WTC11 (cell line): ENCODE measurements at regions not wholly inside any gene's neighbourhood (a gene's known extent, or its start where the extent isn't known, plus 50 kb on each side); places are given as distances from the start of the nearest gene placed in this dataset.

Experiments
- NFYB ChIP-seq: sonication (generic); formaldehyde crosslinking; conservative IDR thresholded peaks from 2 replicates; pipeline ENCODE4 v1.8.0; 2022; ENCODE audit warnings: low read depth, missing genetic modification reagents
- NR2C2 ChIP-seq: sonication (generic); formaldehyde crosslinking; IDR thresholded peaks from 2 replicates; pipeline ENCODE4 v1.8.0; 2022; ENCODE audit warnings: mild to moderate bottlenecking, missing genetic modification reagents
- STAT6 ChIP-seq: sonication (generic); formaldehyde crosslinking; conservative IDR thresholded peaks from 2 replicates; pipeline ENCODE4 v1.8.1; 2023; ENCODE audit warnings: mild to moderate bottlenecking, low read depth, missing genetic modification reagents, moderate library complexity
- TEAD4 ChIP-seq: sonication (generic); formaldehyde crosslinking; IDR thresholded peaks from 2 replicates; pipeline ENCODE4 v1.8.0; 2022; ENCODE audit warnings: mild to moderate bottlenecking, missing genetic modification reagents
- TP53 ChIP-seq: sonication (generic); formaldehyde crosslinking; IDR thresholded peaks from 2 replicates; pipeline ENCODE4 v1.8.1; 2023; ENCODE audit warnings: mild to moderate bottlenecking, missing genetic modification reagents
- ZNF232 ChIP-seq: sonication (generic); formaldehyde crosslinking; IDR thresholded peaks from 2 replicates; pipeline ENCODE4 v1.8.0; 2022; ENCODE audit warnings: mild to moderate bottlenecking, missing genetic modification reagents
- ZNF423 ChIP-seq: fragments of 250-450 bp; sonication (Bioruptor Pico); IDR thresholded peaks from 2 replicates; pipeline ENCODE4 v2.1.2; 2022; ENCODE audit warnings: mild to moderate bottlenecking, moderate library complexity
- TF ChIP-seq, protein P1 (sequence below): fragments of 200-600 bp; IDR thresholded peaks from 2 replicates; pipeline ENCODE4 v1.8.0; 2022; ENCODE audit warnings: antibody characterized with exemption

GRCh38 chr5:109533751-109534272, 124.0 kb upstream of the PJA2 start:
- TF ChIP-seq TP53 (CRISPR knock-in tag): no peak
- TF ChIP-seq, protein P1, sequence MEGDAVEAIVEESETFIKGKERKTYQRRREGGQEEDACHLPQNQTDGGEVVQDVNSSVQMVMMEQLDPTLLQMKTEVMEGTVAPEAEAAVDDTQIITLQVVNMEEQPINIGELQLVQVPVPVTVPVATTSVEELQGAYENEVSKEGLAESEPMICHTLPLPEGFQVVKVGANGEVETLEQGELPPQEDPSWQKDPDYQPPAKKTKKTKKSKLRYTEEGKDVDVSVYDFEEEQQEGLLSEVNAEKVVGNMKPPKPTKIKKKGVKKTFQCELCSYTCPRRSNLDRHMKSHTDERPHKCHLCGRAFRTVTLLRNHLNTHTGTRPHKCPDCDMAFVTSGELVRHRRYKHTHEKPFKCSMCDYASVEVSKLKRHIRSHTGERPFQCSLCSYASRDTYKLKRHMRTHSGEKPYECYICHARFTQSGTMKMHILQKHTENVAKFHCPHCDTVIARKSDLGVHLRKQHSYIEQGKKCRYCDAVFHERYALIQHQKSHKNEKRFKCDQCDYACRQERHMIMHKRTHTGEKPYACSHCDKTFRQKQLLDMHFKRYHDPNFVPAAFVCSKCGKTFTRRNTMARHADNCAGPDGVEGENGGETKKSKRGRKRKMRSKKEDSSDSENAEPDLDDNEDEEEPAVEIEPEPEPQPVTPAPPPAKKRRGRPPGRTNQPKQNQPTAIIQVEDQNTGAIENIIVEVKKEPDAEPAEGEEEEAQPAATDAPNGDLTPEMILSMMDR: no peak
- TF ChIP-seq STAT6 (CRISPR knock-in tag): no peak
- TF ChIP-seq NR2C2 (CRISPR knock-in tag): no peak
- TF ChIP-seq TEAD4 (CRISPR knock-in tag): no peak
- no peak for TF ChIP-seq ZNF423 (CRISPR knock-in tag)
- no peak for TF ChIP-seq NFYB (CRISPR knock-in tag)
- TF ChIP-seq ZNF232: no peak
